GM23248 (cell line): ENCODE measurements at regions not wholly inside any gene's neighbourhood (a gene's known extent, or its start where the extent isn't known, plus 50 kb on each side); places are given as distances from the start of the nearest gene placed in this dataset.

Source experiments
- DNase-seq: peaks from one replicate; pipeline ENCODE4 v3.0.0-alpha.2; 2015
- H2AFZ ChIP-seq: fragments of 200-600 bp; sonication (generic); 2 replicates; pipeline ENCODE4 v1.6.1; 2016; ENCODE audit warnings: antibody characterized with exemption
- H3F3A ChIP-seq: fragments of 200-600 bp; sonication (generic); 2 replicates; pipeline ENCODE4 v1.6.1; 2016; ENCODE audit warnings: mild to moderate bottlenecking, antibody characterized with exemption, mixed run types; ENCODE audit not compliant: insufficient read depth
- H3K27ac ChIP-seq: fragments of 200-600 bp; sonication (generic); 2 replicates; pipeline ENCODE4 v1.5.1; 2016; ENCODE audit warnings: mild to moderate bottlenecking
- H3K27me3 ChIP-seq: fragments of 200-600 bp; sonication (generic); replicated peaks from 2 replicates; pipeline ENCODE4 v1.6.1; 2016; ENCODE audit warnings: mild to moderate bottlenecking; ENCODE audit not compliant: insufficient read depth
- H3K36me3 ChIP-seq: fragments of 200-600 bp; sonication (generic); 2 replicates; pipeline ENCODE4 v1.6.1; 2016; ENCODE audit warnings: low read depth, mild to moderate bottlenecking
- H3K4me1 ChIP-seq: fragments of 200-600 bp; sonication (generic); 2 replicates; pipeline ENCODE4 v1.6.1; 2016; ENCODE audit warnings: mild to moderate bottlenecking; ENCODE audit not compliant: insufficient read depth
- H3K4me2 ChIP-seq: fragments of 200-600 bp; sonication (generic); one replicate; pipeline ENCODE4 v1.6.1; 2016; ENCODE audit warnings: mild to moderate bottlenecking; ENCODE audit not compliant: unreplicated experiment
- H3K4me3 ChIP-seq: fragments of 200-600 bp; sonication (generic); 2 replicates; pipeline ENCODE4 v1.5.1; 2016; ENCODE audit warnings: mild to moderate bottlenecking
- H3K79me2 ChIP-seq: fragments of 200-600 bp; sonication (generic); 2 replicates; pipeline ENCODE4 v1.6.1; 2016; ENCODE audit warnings: mild to moderate bottlenecking; ENCODE audit not compliant: insufficient read depth
- H3K9ac ChIP-seq: fragments of 200-600 bp; sonication (generic); 2 replicates; pipeline ENCODE4 v1.6.1; 2016; ENCODE audit warnings: mild to moderate bottlenecking
- H3K9me2 ChIP-seq: fragments of 200-600 bp; sonication (generic); 2 replicates; pipeline ENCODE4 v1.6.1; 2016; ENCODE audit warnings: mixed run types, mild to moderate bottlenecking, moderate library complexity; ENCODE audit not compliant: insufficient read depth
- H3K9me3 ChIP-seq: fragments of 200-600 bp; sonication (generic); one replicate; pipeline ENCODE4 v1.6.1; 2017; ENCODE audit warnings: low read depth
- H4K20me1 ChIP-seq: fragments of 200-600 bp; sonication (generic); 2 replicates; pipeline ENCODE4 v1.6.0; 2016; ENCODE audit not compliant: insufficient read depth
- EZH2 ChIP-seq: fragments of 200-600 bp; sonication (generic); IDR thresholded peaks from 2 replicates; pipeline ENCODE4 v1.6.1; 2018; ENCODE audit warnings: antibody characterized with exemption, mild to moderate bottlenecking; ENCODE audit not compliant: insufficient read depth, poor library complexity, severe bottlenecking
- EZH2phosphoT487 ChIP-seq: fragments of 200-600 bp; sonication (generic); IDR thresholded peaks from 2 replicates; pipeline ENCODE4 v1.6.1; 2018; ENCODE audit warnings: antibody characterized with exemption, moderate library complexity, mild to moderate bottlenecking, low read depth; ENCODE audit not compliant: insufficient read depth
- WGBS, 2 experiments: methylation state at CpG; one replicate each; pipeline ENCODE4 v1.1.6; 2015 to 2017; ENCODE audit warnings: low lambda C conversion rate in 2 of 2, low coverage in 1 of 2; ENCODE audit errors: missing lambda C conversion rate in 2 of 2; 5-methylcytosine and 5-hydroxymethylcytosine counted together
- in situ Hi-C: fragments of 300-500 bp; cut with MboI; formaldehyde crosslinking; loops from 2 replicates; pipeline ENCODE4 v1.15.0; 2020

DNA sequence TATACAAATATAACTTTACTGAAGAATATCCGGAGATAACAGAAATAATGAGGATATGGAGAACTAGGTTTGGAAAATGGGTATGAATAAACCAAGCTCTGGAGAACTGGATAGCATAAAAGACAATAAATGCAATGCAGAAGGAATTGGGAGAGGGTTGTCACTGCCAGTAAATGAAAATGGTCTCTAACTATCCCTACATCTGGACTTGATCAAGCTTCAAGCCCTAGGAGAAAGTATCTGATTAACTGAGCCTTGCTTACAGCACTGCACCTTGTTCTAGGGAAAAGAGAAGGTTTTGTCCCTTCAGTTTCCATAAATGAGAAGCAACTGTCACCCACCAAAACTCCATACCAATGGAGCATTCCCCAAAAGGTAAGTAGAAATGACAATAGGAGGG, 514.6 kb upstream of the ZEB2 start:
- Histone ChIP-seq H3K9ac (no peak overlapping the region), H3K27me3 (no peaks in the 10 kb centered on the region), H3K79me2 (no peaks in the 10 kb centered on the region), H3F3A (no peaks in the 10 kb centered on the region), H3K27ac (no peak overlapping the region), H3K9me2 (no peaks in the 10 kb centered on the region), H3K4me3 (no peak overlapping the region), H2AFZ (no peak overlapping the region), H4K20me1 (no peaks in the 10 kb centered on the region), H3K4me2 (no peak overlapping the region), H3K36me3 (no peaks in the 10 kb centered on the region), H3K9me3 (no peaks in the 10 kb centered on the region), H3K4me1 (peaks cover 21% of the 10 kb centered on the region)
- TF ChIP-seq EZH2: no peak
- TF ChIP-seq EZH2phosphoT487: no peak
- 100% methylated on average over 1 of the region's 1 CpG for WGBS, 2 experiments
- no peak for DNase-seq
- in situ Hi-C loops: no loop called here

- no peak overlapping the region for H2AFZ ChIP-seq
- 91% methylated on average over 1 of the region's 1 CpG for WGBS, 2 experiments
- no peaks in the 10 kb centered on the region for H3K9me2 ChIP-seq
- H3K4me2 ChIP-seq: no peak overlapping the region
- no peaks in the 10 kb centered on the region for H3F3A ChIP-seq
- peaks cover 21% of the 10 kb centered on the region for H3K4me1 ChIP-seq
- H3K9ac ChIP-seq: no peak overlapping the region
- no peak overlapping the region for H3K27ac ChIP-seq
- H3K4me3 ChIP-seq: no peak overlapping the region
- DNase-seq: no peak
- H3K36me3 ChIP-seq: no peaks in the 10 kb centered on the region
- H3K27me3 ChIP-seq: no peaks in the 10 kb centered on the region
- H4K20me1 ChIP-seq: no peaks in the 10 kb centered on the region
- H3K79me2 ChIP-seq: no peaks in the 10 kb centered on the region
- H3K9me3 ChIP-seq: no peaks in the 10 kb centered on the region
- in situ Hi-C loops: no loop called here
- no peak for TF ChIP-seq EZH2
- TF ChIP-seq EZH2phosphoT487: no peak
Measured at GRCh38 chr2:145033438-145033837, 513.5 kb upstream of the ZEB2 start.

DNA sequence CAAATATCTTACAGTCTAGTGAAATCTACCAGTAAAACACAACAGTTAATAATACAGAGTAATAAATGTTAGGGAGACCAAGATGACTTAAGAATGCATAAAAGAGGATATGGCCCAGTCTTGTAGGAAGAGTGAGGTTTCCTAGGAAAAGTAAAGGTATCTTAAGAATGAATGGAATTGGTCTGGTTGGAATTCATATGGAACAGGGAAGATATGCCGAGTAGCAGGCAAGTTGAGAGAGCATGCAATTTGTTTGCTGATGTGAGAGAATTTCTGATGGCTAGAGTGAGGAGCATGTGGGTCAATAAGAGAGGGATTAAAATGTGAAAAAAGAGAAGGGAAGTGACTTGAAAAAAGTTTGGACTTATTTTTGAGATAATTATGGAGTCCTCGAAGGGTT, 512.9 kb upstream of the ZEB2 start:
- Histone ChIP-seq H3K9me3 (no peaks in the 10 kb centered on the region), H2AFZ (no peak overlapping the region), H3K27ac (no peak overlapping the region), H3K79me2 (no peaks in the 10 kb centered on the region), H3K4me2 (no peak overlapping the region), H3K9ac (no peak overlapping the region), H3K4me1 (peaks cover 21% of the 10 kb centered on the region), H3K9me2 (no peaks in the 10 kb centered on the region), H4K20me1 (no peaks in the 10 kb centered on the region), H3F3A (no peaks in the 10 kb centered on the region), H3K4me3 (no peak overlapping the region), H3K27me3 (no peaks in the 10 kb centered on the region), H3K36me3 (no peaks in the 10 kb centered on the region)
- in situ Hi-C loops: no loop called here
- no peak for DNase-seq
- WGBS, 2 experiments: 76 to 82% methylated on average over 2 of the region's 2 CpGs
- TF ChIP-seq EZH2phosphoT487 (no peak), EZH2 (no peak)

- no peaks in the 10 kb centered on the region for H3K79me2 ChIP-seq
- H3K27me3 ChIP-seq: no peaks in the 10 kb centered on the region
- no peak overlapping the region for H2AFZ ChIP-seq
- no peaks in the 10 kb centered on the region for H4K20me1 ChIP-seq
- in situ Hi-C loops: no loop called here
- WGBS, 2 experiments: 90 to 92% methylated on average over 3 of the region's 3 CpGs
- H3K36me3 ChIP-seq: no peaks in the 10 kb centered on the region
- TF ChIP-seq EZH2 (no peak), EZH2phosphoT487 (no peak)
- H3K4me1 ChIP-seq: 0 out of 2 replicates have a peak, but pooled peaks cover 5% of the 10 kb centered on the region
- no peak for DNase-seq
- no peak overlapping the region for H3K27ac ChIP-seq
- H3K9me2 ChIP-seq: no peaks in the 10 kb centered on the region
- H3K4me3 ChIP-seq: no peak overlapping the region
- no peak overlapping the region for H3K4me2 ChIP-seq
- no peaks in the 10 kb centered on the region for H3K9me3 ChIP-seq
- no peaks in the 10 kb centered on the region for H3F3A ChIP-seq
- H3K9ac ChIP-seq: no peak overlapping the region
Measured at GRCh38 chr2:145029873-145030272, 510.0 kb upstream of the ZEB2 start.

DNA sequence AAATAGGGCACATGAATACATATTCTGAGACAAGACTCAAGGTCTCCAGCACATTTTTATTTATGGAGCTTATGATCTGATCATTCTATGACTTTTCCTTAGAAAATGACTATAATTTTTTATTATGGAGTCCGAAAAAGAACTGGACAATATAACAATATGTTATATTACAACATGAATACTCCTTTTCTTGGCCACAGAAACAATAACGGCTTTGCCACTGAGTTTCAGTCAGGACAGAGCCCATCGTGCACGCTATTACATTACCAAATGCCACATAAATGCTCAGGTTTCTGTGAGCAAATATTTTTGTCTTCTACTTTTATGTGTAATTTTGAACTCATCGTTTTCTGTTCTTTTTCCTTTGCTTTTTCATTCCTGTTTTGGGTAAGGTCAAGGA, 509.2 kb upstream of the ZEB2 start:
- H3K27me3 ChIP-seq: no peaks in the 10 kb centered on the region
- H3F3A ChIP-seq: no peaks in the 10 kb centered on the region
- H3K36me3 ChIP-seq: no peaks in the 10 kb centered on the region
- no peak for DNase-seq
- H3K4me1 ChIP-seq: 0 out of 2 replicates have a peak, but pooled peaks cover 5% of the 10 kb centered on the region
- H3K9ac ChIP-seq: no peak overlapping the region
- H2AFZ ChIP-seq: no peak overlapping the region
- WGBS, 2 experiments: 91 to 97% methylated on average over 5 of the region's 5 CpGs
- no peaks in the 10 kb centered on the region for H4K20me1 ChIP-seq
- TF ChIP-seq EZH2phosphoT487: no peak
- no peak for TF ChIP-seq EZH2
- no peak overlapping the region for H3K4me2 ChIP-seq
- no peak overlapping the region for H3K4me3 ChIP-seq
- no peaks in the 10 kb centered on the region for H3K9me2 ChIP-seq
- no peak overlapping the region for H3K27ac ChIP-seq
- in situ Hi-C loops: no loop called here
- no peaks in the 10 kb centered on the region for H3K79me2 ChIP-seq
- no peaks in the 10 kb centered on the region for H3K9me3 ChIP-seq
